Tibial nerve (tissue), 4 donors: ENCODE measurements at regions not wholly inside any gene's neighbourhood (a gene's known extent, or its start where the extent isn't known, plus 50 kb on each side); places are given as distances from the start of the nearest gene placed in this dataset.

ENCODE experiments used
- DNase-seq, 2 donors: peaks; one replicate each; pipeline ENCODE4 v3.0.0-alpha.2; 2019; ENCODE audit warnings: low spot score in 2 of 2
- H3K27ac ChIP-seq, 4 donors: fragments of 200-600 bp; sonication (generic) in 3 of 4; one replicate each; pipeline ENCODE4 v1.5.1; 2017 to 2019; ENCODE audit warnings: mild to moderate bottlenecking in 1 of 4
- H3K27me3 ChIP-seq, 2 donors: fragments of 200-600 bp; sonication (generic) in 1 of 2; one replicate each; pipeline versions ENCODE4 v1.5.1 to v1.6.0; 2017 to 2019
- H3K36me3 ChIP-seq, 3 donors: fragments of 200-600 bp; sonication (generic); one replicate each; pipeline ENCODE4 v1.5.1; 2018 to 2019
- H3K4me1 ChIP-seq, 4 donors: fragments of 200-600 bp; sonication (generic) in 3 of 4; one replicate each; pipeline ENCODE4 v1.5.1; 2017 to 2019
- H3K4me3 ChIP-seq, 4 donors: fragments of 200-600 bp; sonication (generic) in 3 of 4; one replicate each; pipeline ENCODE4 v1.5.1; 2017 to 2019; ENCODE audit warnings: mild to moderate bottlenecking in 1 of 4, moderate library complexity in 1 of 4
- H3K9me3 ChIP-seq, 4 donors: fragments of 200-600 bp; sonication (generic) in 3 of 4; one replicate each; pipeline ENCODE4 v1.5.1; 2017 to 2019
- CTCF ChIP-seq, 5 experiments: fragments of 200-600 bp in 3 of 5; fragments of 450-650 bp in 2 of 5; sonication (generic) in 3 of 5; IDR thresholded peaks; one replicate each; pipeline ENCODE4 v1.5.1; 2016 to 2019; ENCODE audit warnings: antibody characterized with exemption in 5 of 5, mild to moderate bottlenecking in 3 of 5, moderate library complexity in 2 of 5
- EP300 ChIP-seq, 2 donors: sonication (generic); formaldehyde crosslinking; IDR thresholded peaks; one replicate each; pipeline ENCODE4 v1.6.1; 2017; ENCODE audit warnings: antibody characterized with exemption in 2 of 2, mild to moderate bottlenecking in 1 of 2
- POLR2A ChIP-seq, 2 donors: fragments of 450-650 bp; IDR thresholded peaks; one replicate each; pipeline ENCODE4 v1.6.1; 2017; ENCODE audit warnings: antibody characterized with exemption in 2 of 2, mild to moderate bottlenecking in 2 of 2, moderate library complexity in 2 of 2
- WGBS, 2 donors: methylation state at CpG; one replicate each; pipeline ENCODE4 v1.1.5; 2018; 5-methylcytosine and 5-hydroxymethylcytosine counted together

DNA sequence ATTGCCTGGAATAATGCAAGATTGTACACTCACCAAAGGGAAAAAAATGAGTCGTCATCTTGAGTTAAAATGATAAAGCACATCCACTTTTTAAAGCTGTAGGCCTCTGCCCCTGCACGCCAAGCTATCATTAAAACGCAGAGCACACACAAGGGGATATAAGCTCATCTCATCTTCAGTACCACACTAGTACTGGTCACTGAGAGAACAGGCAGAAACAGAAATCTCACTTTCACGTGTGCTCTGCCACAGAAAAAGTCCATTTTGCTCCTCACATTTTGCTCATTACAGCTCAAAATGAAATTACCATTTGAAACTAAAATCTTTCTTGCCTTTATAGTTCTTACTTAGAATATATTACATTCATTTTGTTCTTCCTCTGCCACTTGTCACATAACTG is 99.2 kb upstream of the SLC30A5 start:
- no peaks in the 10 kb centered on the region for H3K4me1 ChIP-seq
- H3K27ac ChIP-seq, result no peak overlapping the region
- 61 to 65% methylated on average over 4 of the region's 4 CpGs for WGBS, 2 donors
- TF ChIP-seq EP300 (IDR thresholded peaks at IDR 0.05) (no peak), POLR2A (IDR thresholded peaks at IDR 0.05) (no peak), CTCF (IDR thresholded peaks at IDR 0.05) (no peak)
- H3K27me3 ChIP-seq, result no peaks in the 10 kb centered on the region
- DNase-seq, result no peak
- H3K36me3 ChIP-seq, result no peaks in the 10 kb centered on the region
- H3K9me3 ChIP-seq, result no peaks in the 10 kb centered on the region
- no peak overlapping the region for H3K4me3 ChIP-seq

- H3K27ac ChIP-seq, result no peak overlapping the region
Measured at GRCh38 chr5:68995845-68996545, 97.8 kb upstream of the SLC30A5 start.

DNA sequence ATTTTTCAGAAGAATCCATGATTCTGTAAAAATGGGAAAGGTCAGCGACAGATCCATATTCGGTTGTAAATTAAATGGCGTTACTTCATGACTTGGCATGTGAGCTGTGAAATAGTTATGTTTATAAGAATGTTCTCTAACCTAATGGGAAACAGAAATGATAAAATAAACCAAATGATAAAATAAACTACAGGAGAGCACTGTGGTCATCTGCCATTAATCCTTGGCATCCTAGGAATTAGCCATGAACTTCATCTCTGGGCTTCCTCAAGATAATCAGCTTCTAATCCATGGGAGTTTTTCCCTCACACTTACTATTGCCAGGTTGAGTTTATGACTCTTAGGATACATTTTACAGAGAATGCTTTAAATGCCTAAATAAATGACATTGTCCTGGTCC is 94.6 kb upstream of the SLC30A5 start:
- no peaks in the 10 kb centered on the region for H3K9me3 ChIP-seq
- no peak overlapping the region for H3K4me3 ChIP-seq
- WGBS, 2 donors, result 91 to 93% methylated on average over 3 of the region's 3 CpGs
- TF ChIP-seq POLR2A (IDR thresholded peaks at IDR 0.05) (no peak), CTCF (IDR thresholded peaks at IDR 0.05) (no peak), EP300 (IDR thresholded peaks at IDR 0.05) (no peak)
- H3K27me3 ChIP-seq, result no peaks in the 10 kb centered on the region
- no peak overlapping the region for H3K27ac ChIP-seq
- DNase-seq, result no peak
- H3K36me3 ChIP-seq, result no peaks in the 10 kb centered on the region
- H3K4me1 ChIP-seq, result no peaks in the 10 kb centered on the region

More at GRCh38 chr5:68995845-68996545, 97.8 kb upstream of the SLC30A5 start:
- Histone ChIP-seq H3K4me3 (no peak overlapping the region), H3K27me3 (no peaks in the 10 kb centered on the region), H3K36me3 (no peaks in the 10 kb centered on the region), H3K4me1 (no peaks in the 10 kb centered on the region), H3K9me3 (no peaks in the 10 kb centered on the region)
- DNase-seq, result no peak
- no peak for TF ChIP-seq CTCF (IDR thresholded peaks at IDR 0.05)
- WGBS, 2 donors, result 72 to 76% methylated on average over 11 of the region's 11 CpGs

DNA sequence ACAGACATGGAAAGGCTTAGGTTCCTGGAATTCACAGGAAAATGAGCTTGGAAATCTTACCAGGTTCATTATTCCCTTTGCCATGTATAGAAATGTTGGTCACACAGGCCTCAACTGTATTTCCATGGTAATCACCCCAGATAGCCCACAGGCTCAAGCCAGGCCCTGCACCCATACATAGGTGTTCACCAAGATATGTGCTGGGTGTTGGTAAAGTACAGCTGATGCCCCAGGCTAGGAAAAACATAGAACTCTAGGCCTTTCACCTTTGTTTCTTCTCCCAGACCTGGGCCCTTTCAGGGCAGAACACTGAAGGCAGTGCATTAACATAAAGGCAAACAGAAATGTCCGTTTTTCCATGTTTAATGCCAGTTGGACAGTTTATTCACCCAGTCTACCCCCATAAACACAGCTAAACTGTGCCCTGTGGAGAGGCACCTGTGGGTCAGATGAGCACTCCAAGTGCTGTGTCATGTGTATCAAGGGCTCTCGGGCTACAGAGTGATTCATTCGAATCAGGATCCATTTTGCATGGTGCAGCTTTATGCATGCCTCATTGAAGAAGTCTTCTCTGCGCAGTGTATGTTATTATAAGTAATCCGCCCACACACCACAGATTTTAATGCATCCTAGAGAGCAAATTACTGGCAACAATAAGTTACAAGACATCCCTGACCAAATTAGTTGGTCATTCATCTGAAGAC is 93.4 kb upstream of the SLC30A5 start:
- H3K27ac ChIP-seq, result no peak overlapping the region
- H3K4me1 ChIP-seq, result no peaks in the 10 kb centered on the region
- TF ChIP-seq EP300 (IDR thresholded peaks at IDR 0.05) (no peak), CTCF (IDR thresholded peaks at IDR 0.05) (no peak), POLR2A (IDR thresholded peaks at IDR 0.05) (no peak)
- H3K9me3 ChIP-seq, result no peaks in the 10 kb centered on the region
- no peak for DNase-seq
- H3K27me3 ChIP-seq, result no peaks in the 10 kb centered on the region
- no peaks in the 10 kb centered on the region for H3K36me3 ChIP-seq
- 76 to 78% methylated on average over 5 of the region's 5 CpGs for WGBS, 2 donors
- H3K4me3 ChIP-seq, result no peak overlapping the region

DNA sequence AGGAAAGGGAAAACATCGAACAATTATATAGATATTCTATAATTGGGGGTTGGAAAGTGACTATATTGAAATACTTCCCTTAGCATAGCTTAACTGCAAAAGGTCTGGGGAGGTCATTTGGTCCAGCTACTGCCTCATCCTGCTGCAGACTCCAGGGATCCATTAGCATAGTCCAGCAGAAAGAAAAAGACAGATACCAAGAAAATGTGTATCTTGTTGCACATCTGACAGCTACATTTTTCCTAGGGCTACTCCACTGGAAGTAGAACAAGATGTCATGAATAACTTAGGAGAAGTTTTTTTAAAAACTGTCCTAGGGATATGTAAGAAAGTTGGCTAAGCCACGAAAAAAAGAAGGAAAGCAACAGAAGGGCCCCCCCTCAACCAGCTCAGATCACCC is 92.9 kb upstream of the SLC30A5 start:
- no peaks in the 10 kb centered on the region for H3K4me1 ChIP-seq
- no peak overlapping the region for H3K4me3 ChIP-seq
- no peak for DNase-seq
- H3K27me3 ChIP-seq, result no peaks in the 10 kb centered on the region
- no peak for TF ChIP-seq CTCF (IDR thresholded peaks at IDR 0.05)
- TF ChIP-seq EP300 (IDR thresholded peaks at IDR 0.05), result no peak
- TF ChIP-seq POLR2A (IDR thresholded peaks at IDR 0.05), result no peak
- no peaks in the 10 kb centered on the region for H3K36me3 ChIP-seq
- H3K9me3 ChIP-seq, result no peaks in the 10 kb centered on the region
- 43 to 54% methylated on average over 2 of the region's 2 CpGs for WGBS, 2 donors
- H3K27ac ChIP-seq, result no peak overlapping the region
